ENCODE measurements at regions not wholly inside any gene's neighbourhood (a gene's known extent, or its start where the extent isn't known, plus 50 kb on each side); places are given as distances from the start of the nearest gene placed in this dataset.

- Histone ChIP-seq H2BK15ac (ENCODE audit: low read depth, low read length) (no peak overlapping the region), H2BK120ac (ENCODE audit: low read depth, low read length, poor library complexity, severe bottlenecking) (no peak overlapping the region)
- H3K27ac Mint-ChIP-seq = no peak overlapping the region; a peak in 1 of 7 replicates
These were observed 125.2 kb downstream of the RTP5 start for GRCh38 chr2:241994556-241995213.

More at GRCh38 chr2:241994556-241995213, 125.2 kb downstream of the RTP5 start:
- no peak overlapping the region for H3K4ac ChIP-seq (ENCODE audit: low read depth, low read length)
- no peaks in the 10 kb centered on the region for H3K79me2 ChIP-seq (ENCODE audit: insufficient read depth, low read length)
- TF ChIP-seq CTCF (conservative IDR thresholded peaks at IDR 0.05) = no peak
- H3K4me2 ChIP-seq (ENCODE audit: insufficient read depth, insufficient read length, low read length) = no peak overlapping the region
- peaks cover 24% of the 10 kb centered on the region for H3K27me3 Mint-ChIP-seq (ENCODE audit: low read depth)
- no peak for DNase-seq
- H4K20me1 ChIP-seq (ENCODE audit: control insufficient read depth, insufficient read depth, insufficient read length) = no peaks in the 10 kb centered on the region
- H2AFZ ChIP-seq (ENCODE audit: low read length) = no peak overlapping the region
- no peaks in the 10 kb centered on the region for H3K4me1 ChIP-seq (ENCODE audit: insufficient read depth, low read length)
- H3K27me3 ChIP-seq (ENCODE audit: insufficient read depth, low read length) = no peaks in the 10 kb centered on the region
- H4K8ac ChIP-seq (replicated peaks; ENCODE audit: insufficient read length, low read depth, low read length) = peak overlapping the region; percentile 34
- WGBS (ENCODE audit: extremely low coverage, insufficient read length, low lambda C conversion rate) = no CpG with 5 or more reads among the region's 9 CpGs
- H4K91ac ChIP-seq (ENCODE audit: insufficient read length, low read depth, low read length) = no peak overlapping the region
- H3K56ac ChIP-seq (ENCODE audit: insufficient read length, low read depth, low read length) = no peak overlapping the region
- H3K18ac ChIP-seq (ENCODE audit: insufficient read length, low read depth, low read length) = no peak overlapping the region
- no peak overlapping the region for H3K9ac ChIP-seq (ENCODE audit: extremely low read depth, insufficient read length, low read length)
- no peak overlapping the region for H3K23ac ChIP-seq (ENCODE audit: insufficient read length, low read depth, low read length)
- no peak overlapping the region for H4K5ac ChIP-seq (ENCODE audit: insufficient read length, low read depth, low read length)
- H3K4me3 Mint-ChIP-seq = no peak overlapping the region
- H3K14ac ChIP-seq (ENCODE audit: insufficient read depth, low read length) = no peak overlapping the region
- no peak overlapping the region for H2BK5ac ChIP-seq (ENCODE audit: insufficient read length, low read length)
- H3K36me3 Mint-ChIP-seq (ENCODE audit: insufficient read depth in 1 of 3, low read depth in 3 of 3) = peaks cover 0 to 11% (median 4%) of the 10 kb centered on the region in 3 experiments; a peak in 2 of 7 replicates
- H3T11ph ChIP-seq (ENCODE audit: low read length) = no peak overlapping the region
- peaks cover 0 to 4% of the 10 kb centered on the region in 2 experiments; a peak in 1 of 4 replicates for H3K4me1 Mint-ChIP-seq
- H3K9me3 ChIP-seq (ENCODE audit: control insufficient read depth, low read depth, low read length) = no peaks in the 10 kb centered on the region
- no peak overlapping the region for H2AK5ac ChIP-seq (ENCODE audit: insufficient read length, low read length)
- no peaks in the 10 kb centered on the region for H3K23me2 ChIP-seq (ENCODE audit: insufficient read length, low read depth, low read length, poor library complexity, severe bottlenecking)
- no peaks in the 10 kb centered on the region for H3K79me1 ChIP-seq (ENCODE audit: insufficient read depth, low read depth, low read length, poor library complexity, severe bottlenecking)
- H3K27ac ChIP-seq (ENCODE audit: insufficient read length, low read depth, low read length) = no peak overlapping the region
- no peak overlapping the region for H2BK12ac ChIP-seq (ENCODE audit: insufficient read length, low read depth, low read length)
- peaks cover 9 to 13% of the 10 kb centered on the region in 2 experiments; a peak in 4 of 5 replicates for H3K9me3 Mint-ChIP-seq
- no peak overlapping the region for H2BK20ac ChIP-seq (ENCODE audit: low read depth, low read length, poor library complexity, severe bottlenecking)
